ENCODE measurements at regions not wholly inside any gene's neighbourhood (a gene's known extent, or its start where the extent isn't known, plus 50 kb on each side); places are given as distances from the start of the nearest gene placed in this dataset.
"Not testable (repeated sequence)": the region's sequence is repeated elsewhere in the genome, so short reads cannot be mapped to it uniquely, and the experiment has no call there.

DNA sequence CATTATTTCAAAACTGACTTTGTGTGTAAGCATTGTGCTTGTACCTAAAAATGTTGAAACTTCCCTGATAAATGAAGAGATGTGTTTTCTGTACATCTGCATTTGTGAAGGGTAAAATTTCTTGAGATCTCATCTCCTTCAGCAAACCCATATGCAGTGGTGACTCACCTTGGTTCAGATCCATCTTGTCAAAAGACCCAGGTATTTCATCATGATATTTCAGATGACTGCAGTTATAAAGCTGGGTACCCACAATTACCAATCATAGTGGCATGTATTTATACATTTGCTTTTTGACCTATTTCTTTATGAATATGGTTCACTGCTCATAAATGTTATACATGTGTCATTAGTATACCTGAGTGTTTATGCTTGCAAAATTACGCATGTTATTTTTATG is 1213.6 kb downstream of the GALC start:
- no peak for DNase-seq

DNA sequence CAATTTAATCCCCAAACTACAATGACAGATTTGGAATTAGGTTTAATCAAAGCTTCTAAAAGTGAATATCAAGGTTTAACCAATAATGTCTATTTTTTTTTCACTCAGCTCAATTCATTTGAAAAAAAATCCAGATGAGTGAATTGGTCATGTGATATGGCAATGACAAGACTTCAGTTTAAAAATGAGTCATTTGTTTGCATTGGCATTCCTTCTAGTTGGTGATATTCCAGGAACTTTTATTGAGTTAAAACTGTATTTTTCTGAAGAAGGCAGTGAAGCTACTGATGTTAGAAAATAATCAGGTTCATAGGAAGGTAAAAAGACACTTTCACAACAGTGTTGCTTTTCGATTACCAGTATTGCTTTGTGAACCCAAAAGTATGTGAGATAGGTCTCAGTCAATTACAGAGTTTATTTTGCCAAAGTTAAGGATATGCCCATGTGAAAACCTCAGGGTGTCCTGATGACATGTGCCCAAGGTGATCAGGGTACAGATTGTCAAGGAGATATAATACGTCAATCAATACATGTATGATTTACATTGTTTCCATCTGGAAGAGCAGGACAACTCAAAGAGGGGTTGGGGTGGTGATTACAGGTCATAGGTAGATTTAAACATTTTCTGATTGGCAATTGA is 1214.9 kb downstream of the GALC start:
- DNase-seq: no peak

DNA sequence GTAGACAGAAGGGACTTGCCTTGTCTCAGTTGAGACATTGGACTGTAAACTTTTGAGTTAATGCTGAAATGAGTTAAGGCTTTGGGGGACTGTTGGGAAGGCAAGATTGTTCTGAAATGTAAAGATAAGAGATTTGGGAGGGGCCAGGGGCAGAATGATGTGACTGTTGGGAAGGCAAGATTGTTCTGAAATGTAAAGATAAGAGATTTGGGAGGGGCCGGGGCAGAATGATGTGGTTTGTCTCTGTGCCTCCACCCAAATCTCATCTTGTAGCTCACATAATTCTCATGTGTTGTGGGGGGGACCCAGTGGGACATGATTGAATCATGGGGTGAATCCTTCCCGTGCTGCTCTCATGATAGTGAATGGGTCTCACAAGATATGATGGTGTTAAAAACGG is 1217.1 kb downstream of the GALC start:
- not testable (repeated sequence) for DNase-seq

DNA sequence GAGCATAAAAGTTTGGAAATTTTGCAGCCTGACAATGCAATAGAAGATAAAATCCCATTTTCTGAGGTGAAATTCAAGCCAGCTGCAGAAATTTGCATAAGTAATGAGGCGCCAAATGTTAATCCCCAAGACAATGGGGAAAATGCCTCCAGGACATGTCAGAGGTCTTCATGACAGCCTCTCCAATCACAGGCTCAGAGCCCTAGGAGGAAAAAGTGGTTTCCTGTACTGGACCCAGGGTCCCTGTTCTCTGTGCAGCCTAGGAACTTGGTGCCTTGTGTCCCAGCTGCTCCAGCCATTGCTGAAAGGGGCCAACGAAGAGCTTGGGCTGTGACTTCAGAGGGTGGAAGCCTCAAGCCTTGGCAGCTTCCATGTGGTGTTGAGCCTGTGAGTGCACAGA is 1218.1 kb downstream of the GALC start:
- peak in 1 of 2 experiments; percentile 15 for DNase-seq

DNA sequence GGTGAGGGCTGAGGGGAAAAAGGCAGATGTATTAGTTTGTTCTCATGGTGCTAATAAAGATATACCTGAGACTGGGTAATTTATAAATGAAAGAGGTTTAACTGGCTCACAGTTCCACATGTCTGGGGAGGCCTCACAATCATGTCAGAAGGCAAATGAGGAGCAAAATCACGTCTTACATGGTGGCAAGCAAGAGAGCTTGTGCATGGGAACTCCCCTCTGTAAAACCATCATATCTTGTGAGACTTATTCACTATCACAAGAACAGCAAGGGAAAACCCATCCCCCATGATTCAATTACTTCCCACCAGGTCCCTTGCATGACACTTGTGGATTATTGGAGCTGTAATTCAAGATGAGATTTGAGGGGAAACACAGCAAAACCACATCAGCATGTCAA is 1220.9 kb downstream of the GALC start:
- DNase-seq: no peak

DNA sequence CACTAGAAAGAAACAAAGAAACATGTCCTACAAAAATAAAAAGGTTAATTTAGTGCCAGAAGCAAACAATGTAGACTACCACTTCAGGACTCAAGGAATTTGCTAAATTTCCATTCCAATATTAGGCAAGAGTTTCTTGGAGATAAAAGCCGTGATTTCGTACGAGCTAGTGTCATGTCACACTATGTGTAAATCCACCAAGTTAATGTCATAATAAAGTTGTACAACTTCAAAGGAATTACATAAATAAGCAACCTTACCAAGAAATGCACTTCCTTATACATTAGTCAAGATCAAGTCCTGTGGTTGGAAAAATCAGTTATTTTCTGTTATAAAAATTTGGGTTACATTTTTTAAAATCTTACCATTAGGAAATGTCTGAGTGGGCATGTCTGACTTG is 1222.8 kb downstream of the GALC start:
- DNase-seq: no peak

DNA sequence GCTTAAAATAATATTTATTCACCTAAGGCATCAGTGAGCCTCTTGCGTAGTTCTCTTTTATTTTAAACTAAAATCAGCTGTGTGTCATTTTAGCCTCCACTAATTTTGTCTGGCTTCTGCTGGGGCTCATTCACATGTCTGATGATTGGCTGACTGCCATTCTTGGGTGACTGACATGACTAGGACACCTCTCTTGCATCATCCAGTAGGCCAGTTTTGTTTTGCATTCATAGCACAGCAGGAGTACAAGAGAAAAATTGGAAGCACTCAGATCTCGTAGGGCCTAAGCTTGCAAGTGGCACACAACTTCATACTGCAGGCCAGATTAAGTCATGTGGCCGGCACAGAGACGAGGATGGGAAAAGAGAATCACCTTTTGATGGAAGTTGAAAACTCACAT is 1226.5 kb downstream of the GALC start:
- no peak for DNase-seq

DNA sequence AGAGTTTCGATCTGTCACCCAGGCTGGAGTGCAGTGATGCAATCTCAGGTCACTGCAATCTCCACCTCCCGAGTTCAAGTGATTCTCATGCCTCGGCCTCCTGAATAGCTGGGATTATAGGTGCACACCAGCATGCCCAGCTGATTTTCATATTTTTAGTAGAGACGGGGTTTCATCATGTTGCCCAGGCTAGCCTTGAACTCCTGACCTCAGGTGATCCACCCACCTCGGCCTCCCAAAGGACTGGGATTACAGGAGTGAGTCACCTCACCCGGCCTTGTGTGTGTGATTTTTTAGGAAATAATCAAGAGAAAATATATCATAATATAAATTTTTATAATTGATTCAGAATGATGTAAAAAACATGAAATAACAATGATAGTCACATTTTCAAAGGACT is 1231.4 kb downstream of the GALC start:
- DNase-seq: no peak

DNA sequence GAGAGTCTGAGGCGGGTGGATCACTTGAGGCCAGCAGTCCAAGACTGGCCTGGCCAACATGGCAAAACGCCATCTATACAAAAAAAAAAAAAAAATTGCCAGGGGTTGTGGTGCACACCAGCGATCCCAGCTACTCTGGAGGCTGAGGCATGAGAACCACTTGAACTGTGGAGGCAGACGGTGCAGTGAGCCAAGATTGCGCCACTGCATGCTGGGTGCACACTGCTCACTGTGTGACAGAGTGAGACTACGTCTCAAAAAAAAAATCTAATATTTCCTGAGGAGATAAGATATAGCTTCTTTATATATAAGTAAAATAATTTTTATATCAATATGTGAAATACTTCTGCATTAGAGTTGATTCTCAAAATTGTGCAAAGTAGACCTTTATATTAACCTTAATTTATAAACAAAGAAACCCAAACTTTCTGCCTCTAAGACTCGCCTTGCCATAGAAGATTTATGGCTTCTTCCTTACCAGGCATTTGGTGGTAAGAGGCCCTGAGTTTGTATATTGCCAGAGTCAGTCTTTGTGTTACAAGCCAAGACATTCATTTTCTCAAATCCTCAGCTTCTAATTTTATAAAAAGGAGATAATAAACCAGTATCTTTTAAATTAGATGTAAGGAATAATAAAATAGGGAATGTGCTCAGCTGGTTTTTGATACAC is 1226.7 kb downstream of the FLRT2 start:
- DNase-seq: no peak

DNA sequence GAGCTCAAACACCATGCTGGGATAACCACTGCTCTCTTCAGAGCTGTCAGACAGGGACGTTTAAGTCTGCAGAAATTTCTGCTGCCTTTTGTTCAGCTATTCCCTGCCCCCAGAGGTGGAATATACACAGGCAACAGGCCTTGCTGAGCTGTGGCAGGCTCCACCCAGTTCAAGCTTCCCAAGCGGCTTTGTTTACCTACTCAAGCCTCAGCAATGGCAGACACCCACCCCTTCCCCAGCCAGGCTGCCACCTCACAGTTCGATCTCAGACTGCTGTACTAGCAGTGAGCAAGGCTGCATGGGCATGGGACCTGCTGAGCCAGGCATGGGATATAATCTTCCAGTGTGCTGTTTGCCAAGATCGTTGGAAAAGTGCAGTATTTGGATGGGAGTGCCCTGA is 1220.5 kb downstream of the FLRT2 start:
- DNase-seq: not testable (repeated sequence)

DNA sequence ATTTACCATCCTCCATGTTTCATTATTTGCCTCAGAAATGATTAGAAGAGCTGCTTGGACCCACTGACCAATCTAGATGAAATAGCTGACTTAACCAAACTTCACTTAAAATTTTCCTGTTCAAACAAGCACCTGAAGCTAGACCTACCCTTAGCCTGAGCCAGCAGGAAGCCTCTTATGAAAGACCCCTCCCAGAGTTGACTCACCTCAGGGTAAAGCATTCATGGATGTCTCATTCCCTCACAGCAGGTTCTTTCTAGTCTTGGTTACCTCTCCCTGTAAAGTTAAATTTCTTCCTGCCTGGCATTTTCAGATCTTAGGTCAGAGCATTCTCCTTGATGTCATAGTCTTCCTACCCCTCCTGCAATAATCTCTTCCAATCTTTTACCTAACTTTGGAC is 1209.8 kb downstream of the FLRT2 start:
- DNase-seq: no peak

DNA sequence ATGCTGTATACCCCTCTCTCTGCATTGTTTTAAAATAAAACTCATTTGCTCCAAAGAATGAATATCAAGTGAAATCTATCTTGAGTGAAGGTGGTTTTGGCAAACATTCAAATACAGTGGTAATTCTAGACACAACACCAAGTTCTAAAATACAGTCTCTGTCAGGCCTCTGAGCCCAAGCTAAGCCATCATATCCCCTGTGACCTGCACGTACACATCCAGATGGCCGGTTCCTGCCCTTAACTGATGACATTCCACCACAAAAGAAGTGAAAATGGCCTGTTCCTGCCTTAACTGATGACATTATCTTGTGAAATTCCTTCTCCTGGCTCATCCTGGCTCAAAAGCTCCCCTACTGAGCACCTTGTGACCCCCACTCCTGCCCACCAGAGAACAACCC is 1201.5 kb downstream of the FLRT2 start:
- DNase-seq: not testable (repeated sequence)

DNA sequence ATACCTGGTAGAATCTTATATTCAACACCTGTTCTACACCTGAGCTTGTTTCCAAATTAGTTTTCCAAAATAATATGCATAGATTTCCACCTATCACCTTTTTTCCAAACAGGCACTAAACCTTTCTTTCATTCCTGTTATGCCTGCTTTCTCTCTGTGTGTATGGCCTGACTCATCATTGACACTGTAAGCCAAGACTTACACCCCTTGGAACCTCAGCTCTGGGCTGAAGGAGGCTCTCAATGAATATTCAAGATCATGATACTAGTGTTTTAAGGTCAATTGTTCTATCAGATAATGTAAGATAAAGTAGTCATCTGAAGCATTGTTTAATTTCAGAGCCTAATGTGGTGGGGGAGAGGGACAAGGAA is 1193.3 kb downstream of the FLRT2 start:
- DNase-seq: no peak

DNA sequence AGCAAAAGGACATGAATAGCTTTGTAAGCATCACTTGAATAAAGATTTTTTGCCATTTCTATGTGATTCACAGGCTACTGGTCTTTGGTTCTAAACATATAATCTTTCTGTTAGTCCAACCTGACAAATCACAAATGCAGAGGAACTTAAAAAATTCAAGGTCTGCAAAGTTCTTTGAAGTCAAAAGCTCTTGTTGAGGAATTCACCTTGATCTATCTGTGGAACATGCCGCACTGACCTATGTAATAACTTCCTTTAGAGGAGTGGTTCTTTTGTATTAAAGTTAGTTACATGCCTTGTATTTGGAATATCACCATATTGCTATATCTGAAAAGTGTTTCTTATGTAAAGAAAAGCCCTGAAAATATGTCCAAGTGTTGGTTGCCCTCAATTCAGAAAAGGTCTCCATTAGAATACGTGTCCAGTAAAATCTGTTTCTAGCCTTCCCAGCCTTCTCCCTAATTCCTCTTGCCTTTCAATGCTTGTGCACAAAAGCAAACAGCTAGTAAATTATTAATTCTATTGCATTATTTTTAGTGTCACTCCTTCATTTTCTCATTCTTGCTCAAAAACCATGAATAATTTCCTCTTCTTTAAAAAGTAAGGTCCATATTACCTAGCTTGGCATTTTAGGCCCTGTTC is 1192.8 kb downstream of the FLRT2 start:
- DNase-seq: no peak

DNA sequence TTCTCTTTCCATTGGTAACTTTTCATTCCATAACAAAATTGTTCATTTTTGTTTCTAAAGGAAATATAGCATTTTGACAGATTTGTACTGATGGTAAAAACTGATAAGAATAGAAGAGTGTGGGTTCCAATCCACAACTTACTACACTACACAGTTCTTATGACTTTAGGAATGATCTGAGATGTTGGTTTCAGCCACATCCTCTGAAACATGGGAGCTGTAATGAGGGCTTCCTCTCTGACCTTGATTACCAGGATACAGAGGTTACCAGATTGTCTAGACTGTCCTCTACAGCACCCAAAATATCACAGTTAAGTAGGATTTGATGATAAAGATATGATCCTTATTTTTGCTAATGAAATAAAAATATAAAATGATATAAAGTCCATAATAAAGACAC is 1184.6 kb downstream of the FLRT2 start:
- no peak for DNase-seq

DNA sequence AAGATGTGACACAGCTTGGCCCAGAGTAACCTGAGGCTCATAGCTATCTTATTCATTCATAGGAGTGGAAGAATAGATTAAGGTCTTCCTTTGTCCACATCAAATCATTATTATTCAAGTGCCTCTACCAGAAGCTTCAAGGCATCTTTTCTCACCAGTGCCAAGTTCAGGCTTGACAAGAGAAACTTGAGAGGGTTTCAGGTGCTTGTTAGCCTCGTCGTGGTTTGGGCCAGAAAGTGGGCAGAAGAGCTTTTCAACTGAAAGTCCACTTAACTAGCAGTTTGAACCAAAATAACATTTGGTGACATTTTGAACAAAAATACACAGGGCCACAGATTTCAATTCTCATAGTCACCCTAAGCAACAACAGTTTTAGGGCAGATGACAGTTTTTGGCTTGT is 1184.2 kb downstream of the FLRT2 start:
- no peak for DNase-seq

DNA sequence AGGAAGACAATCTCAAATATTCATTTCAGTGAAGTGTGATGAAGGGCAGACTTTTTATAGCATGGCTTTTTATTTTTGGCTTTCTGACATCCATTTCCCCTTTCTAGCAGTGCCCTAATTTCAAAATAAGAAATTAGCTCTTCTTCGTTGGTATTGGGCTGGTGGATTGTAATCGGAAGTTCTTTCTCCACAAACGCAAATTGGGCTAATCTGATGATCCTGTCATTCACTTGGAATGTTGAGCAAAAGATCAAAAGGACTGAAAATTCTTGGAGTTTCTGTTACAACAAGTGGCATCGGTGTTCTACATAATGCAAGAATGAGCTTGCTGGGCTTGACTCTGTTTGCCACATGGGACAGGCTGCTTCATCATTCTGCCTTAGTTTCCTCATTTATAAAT is 1182.8 kb downstream of the FLRT2 start:
- DNase-seq: no peak

DNA sequence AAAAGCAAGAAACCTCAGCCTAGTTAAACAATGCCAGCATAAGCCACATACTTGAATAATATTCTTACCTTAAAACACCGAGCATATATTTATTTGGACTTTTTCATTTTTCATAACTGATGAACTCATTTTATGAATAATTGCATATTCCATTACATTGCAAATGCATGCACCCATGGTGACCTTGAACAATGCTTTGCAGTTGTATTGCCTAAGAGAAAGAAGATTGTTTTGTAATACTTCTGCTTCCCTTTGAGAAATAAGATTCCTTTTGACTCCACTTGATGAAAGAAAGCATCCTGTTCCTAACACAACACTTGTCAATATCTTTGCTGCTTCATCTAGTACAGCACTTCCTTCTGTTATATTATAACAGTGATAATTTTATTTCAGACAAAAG is 1182.2 kb downstream of the FLRT2 start:
- DNase-seq: no peak

DNA sequence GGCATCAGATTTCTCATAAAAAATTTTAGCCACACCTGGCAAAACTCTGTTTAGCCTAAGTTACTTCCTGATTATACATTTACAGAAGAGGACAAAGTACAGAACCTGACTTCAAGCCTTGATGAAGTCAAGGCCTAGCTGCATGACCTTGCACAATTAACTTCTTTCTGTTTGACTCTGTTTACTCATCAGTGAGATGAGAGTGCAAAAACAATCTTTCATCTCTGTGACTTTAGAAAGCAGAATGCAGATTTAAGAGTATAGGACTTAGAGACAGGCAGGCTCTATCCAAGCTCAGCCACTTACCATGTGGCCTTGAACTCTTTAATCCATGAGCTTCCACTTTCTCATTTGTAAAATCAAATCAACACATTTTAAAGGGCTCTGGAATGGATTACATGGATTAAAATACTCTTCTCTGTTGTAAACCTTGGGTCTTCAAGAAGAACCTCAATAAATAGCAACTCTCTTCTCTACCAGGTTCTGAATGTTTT is 1178.9 kb downstream of the FLRT2 start:
- DNase-seq: no peak

DNA sequence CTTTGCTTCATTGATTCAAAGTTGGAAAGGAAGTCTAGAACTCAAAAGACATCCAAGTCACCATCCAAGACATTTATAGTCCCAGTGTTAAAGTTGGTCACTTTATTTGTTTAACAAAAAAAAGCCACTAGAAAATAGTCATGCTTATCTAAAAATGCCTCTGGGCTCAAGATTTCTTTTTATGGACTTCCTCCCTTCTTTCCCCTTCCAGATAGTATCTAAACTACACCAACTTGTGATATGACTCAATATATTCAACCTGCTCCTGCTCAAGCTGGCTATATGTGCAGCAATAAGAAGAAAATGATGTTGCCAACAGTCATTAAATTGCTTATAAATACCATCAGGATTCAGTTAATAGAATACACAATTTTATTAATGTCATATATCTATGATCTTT is 1177.1 kb downstream of the FLRT2 start:
- no peak for DNase-seq

DNA sequence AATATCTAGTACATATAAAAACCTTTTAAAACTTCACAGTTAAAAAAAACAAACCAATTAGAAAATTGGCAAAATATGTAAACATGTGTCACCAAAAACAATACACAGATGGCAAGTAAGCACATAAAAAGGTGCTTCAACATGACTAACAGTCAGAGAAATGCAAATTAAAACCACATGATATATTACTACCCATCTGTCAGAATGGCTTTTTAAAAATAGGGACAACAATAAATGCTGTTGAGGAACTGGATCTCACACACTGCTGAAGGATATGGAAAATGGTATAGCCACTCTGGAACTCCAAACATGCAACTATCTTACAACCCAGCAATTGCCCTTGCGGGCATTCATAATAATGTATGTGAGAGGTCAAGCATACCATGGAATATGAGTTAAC is 1153.6 kb downstream of the FLRT2 start:
- DNase-seq: peak; percentile 9 to 65

DNA sequence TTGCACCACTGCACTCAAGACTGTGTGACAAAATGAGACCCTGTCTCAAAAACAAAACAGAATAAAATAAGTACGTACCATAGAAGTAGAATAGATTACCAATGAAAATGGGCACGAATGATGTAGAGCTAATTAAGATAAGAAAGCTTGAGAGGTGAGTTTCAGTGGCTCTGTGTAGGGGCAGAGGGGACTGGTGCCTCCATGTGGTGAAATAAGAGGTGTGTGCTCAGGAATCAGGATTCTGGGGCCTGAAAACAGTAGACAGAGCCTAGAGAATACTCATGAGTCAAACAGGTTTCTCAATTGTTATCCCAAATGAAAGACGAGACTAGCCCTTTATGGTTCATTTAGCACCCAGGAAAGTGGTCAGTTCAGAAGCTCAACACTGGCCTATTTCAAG is 1145.1 kb downstream of the FLRT2 start:
- DNase-seq: no peak

DNA sequence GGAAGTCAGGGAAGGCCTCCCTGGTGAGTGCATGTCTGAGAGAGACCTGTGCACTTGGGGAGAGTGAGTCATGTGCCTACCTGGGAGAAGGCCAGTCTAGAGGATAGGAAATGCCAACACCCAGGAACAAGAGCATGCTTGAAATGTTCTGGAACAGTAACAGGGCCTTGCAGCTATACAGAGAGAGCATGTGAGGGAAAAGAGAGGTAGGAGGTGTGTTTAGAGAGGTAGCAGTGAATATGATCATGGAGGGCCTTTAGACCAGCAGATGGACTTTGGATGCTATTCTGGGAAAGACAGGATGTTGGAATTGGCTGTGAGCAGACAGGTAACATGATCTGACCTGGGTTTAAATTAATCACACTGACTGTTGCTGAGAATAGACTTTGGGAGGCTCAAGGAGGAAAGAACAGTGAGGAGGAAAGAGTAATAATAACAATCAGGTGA is 1143.6 kb downstream of the FLRT2 start:
- DNase-seq: peak in 1 of 2 experiments; percentile 24

DNA sequence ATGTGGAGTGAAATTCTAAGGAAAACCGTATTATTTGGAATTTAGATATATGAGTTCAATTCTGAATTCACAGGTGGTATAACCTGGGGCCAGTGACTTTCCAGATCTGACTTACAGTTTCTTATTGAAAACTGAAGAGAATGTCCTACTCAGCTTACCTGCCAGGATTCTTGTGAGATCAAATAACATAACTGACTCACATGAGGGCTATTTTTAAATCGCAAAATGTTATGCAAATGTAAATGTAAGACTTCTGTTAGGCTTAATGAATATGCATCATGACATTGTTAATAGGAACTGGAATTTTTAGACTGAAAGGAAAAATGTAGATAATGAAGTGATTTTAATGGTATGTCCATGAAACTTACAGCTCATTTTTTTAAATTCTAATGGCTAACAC is 1142.1 kb downstream of the FLRT2 start:
- no peak for DNase-seq

Data from NCI-H524 (cell line).